Tibial nerve (tissue), 3 donors: ENCODE measurements at regions not wholly inside any gene's neighbourhood (a gene's known extent, or its start where the extent isn't known, plus 50 kb on each side); places are given as distances from the start of the nearest gene placed in this dataset.

Experiments used
- POLR2A ChIP-seq, 2 donors: fragments of 450-650 bp; IDR thresholded peaks; one replicate each; pipeline ENCODE4 v1.6.1; 2017; ENCODE audit warnings: antibody characterized with exemption in 2 of 2, mild to moderate bottlenecking in 2 of 2, moderate library complexity in 2 of 2
- TF ChIP-seq, protein P1 (sequence below), 5 experiments: fragments of 200-600 bp in 3 of 5; fragments of 450-650 bp in 2 of 5; sonication (generic) in 3 of 5; IDR thresholded peaks; one replicate each; pipeline ENCODE4 v1.5.1; 2016 to 2019; ENCODE audit warnings: antibody characterized with exemption in 5 of 5, mild to moderate bottlenecking in 3 of 5, moderate library complexity in 2 of 5

DNA sequence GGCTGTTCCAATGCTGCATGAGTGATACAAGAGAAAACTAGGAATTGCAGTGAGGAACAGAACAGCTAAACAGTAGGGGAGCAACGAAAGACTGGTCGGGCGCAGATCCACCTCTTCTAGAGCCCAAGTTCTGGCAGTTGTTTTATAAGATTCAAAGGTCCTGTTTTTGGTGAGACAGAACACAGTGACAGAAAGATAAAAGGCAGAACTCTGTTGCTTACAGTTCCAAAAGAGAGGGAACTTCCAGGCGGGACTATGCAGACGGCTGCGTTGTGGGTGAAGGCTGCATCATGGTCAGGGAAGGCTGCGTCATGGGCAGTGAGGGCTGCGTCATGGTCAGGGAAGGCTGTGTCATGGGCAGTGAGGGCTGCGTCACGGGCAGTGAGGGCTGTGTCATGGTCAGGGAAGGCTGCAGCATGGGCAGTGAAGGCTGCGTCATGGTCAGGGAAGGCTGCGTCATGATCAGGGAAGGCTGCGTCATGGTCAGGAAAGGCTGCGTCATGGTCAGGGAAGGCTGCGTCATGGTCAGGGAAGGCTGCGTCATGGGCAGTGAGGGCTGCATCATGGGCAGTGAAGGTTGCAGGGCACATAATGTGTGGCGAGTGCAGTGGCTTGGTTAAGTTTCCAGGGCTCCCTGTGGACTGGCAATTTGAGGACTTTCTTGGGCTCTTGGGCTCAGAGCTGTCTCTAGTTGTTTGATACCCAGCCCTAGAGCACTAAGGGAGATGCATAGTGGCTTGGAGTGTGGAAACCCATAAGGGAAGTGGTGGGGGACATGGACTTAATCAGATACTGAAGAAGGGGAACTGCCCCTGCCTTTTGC lies 619.9 kb downstream of the AACS start:
- no peak for TF ChIP-seq POLR2A (IDR thresholded peaks at IDR 0.05)
- TF ChIP-seq, protein P1, sequence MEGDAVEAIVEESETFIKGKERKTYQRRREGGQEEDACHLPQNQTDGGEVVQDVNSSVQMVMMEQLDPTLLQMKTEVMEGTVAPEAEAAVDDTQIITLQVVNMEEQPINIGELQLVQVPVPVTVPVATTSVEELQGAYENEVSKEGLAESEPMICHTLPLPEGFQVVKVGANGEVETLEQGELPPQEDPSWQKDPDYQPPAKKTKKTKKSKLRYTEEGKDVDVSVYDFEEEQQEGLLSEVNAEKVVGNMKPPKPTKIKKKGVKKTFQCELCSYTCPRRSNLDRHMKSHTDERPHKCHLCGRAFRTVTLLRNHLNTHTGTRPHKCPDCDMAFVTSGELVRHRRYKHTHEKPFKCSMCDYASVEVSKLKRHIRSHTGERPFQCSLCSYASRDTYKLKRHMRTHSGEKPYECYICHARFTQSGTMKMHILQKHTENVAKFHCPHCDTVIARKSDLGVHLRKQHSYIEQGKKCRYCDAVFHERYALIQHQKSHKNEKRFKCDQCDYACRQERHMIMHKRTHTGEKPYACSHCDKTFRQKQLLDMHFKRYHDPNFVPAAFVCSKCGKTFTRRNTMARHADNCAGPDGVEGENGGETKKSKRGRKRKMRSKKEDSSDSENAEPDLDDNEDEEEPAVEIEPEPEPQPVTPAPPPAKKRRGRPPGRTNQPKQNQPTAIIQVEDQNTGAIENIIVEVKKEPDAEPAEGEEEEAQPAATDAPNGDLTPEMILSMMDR (IDR thresholded peaks at IDR 0.05), result no peak
